Erythroblast (primary cell): ENCODE measurements at regions not wholly inside any gene's neighbourhood (a gene's known extent, or its start where the extent isn't known, plus 50 kb on each side); places are given as distances from the start of the nearest gene placed in this dataset.
"Not testable (repeated sequence)": the region's sequence is repeated elsewhere in the genome, so short reads cannot be mapped to it uniquely, and the experiment has no call there.

Experiments used
- DNase-seq, 2 experiments: peaks; one replicate each; lab custom pipeline; 2025; lab: John Stamatoyannopoulos, UW
- GATA1 ChIP-seq: IDR thresholded peaks from 2 replicates; pipeline ENCODE4 v1.6.1; 2011; ENCODE audit warnings: low read depth, mild to moderate bottlenecking, control low read depth, low read length, moderate library complexity
- POLR2A ChIP-seq: IDR thresholded peaks from 2 replicates; pipeline ENCODE4 v1.6.1; 2011; ENCODE audit warnings: mild to moderate bottlenecking, low read length

DNA sequence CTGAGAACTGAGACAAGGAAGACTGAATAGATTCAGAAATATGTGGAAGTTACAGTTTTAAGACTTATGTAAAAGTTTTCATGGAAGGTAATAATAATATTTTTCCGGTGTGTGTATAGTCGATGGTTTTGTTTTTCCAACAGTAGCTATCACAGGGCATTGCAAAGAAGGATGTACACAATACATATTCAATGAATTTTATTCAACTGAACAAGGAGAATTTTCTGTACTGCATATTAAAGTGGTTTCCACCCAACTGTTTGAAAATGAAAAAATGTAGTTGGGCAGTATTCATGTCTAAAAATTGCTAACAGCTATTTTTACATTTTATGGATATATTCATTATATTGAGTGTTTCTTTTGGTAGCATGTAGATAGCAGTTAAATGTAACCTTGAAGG, 350.3 kb upstream of the ATP10A start:
- DNase-seq: no peak
- no peak for TF ChIP-seq POLR2A
- TF ChIP-seq GATA1: no peak

DNA sequence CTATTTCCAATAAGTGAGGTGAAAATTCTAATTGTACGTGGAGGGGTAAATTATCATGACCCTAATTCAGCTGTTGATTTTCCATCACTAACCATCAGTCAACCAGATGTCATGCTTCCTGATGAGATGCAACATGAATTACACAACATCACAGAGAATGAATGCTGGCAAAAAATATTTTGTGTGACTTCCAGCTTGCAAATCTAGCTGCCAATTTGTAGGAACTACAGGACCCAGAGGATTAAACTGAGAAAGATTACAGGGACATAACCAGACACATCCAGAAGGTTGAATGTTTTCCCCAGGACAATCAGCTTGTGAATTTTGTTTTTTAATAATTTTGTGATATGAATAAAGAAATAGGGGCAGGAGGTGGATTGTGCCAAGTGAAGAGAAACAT, 349.0 kb upstream of the ATP10A start:
- TF ChIP-seq GATA1: no peak
- no peak for TF ChIP-seq POLR2A

DNA sequence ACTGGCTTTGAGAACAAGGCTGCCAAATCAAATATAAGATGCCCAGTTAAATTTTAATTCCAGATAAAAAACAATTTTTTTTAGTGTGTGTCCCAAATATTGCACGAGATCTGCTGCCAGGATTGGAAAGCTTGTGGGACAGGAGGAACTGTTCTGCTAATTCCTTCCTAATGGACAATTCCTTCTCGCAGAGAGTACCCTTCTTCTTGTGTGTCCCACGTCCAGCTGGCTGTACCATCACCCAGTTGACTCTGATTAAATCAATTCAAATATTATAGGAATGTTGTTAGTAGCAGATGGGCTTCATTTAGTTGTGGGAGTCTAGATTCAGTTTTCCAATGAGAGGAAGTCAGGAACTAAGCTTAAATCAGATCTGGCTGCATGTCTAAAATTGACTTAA, 347.9 kb upstream of the ATP10A start:
- TF ChIP-seq GATA1: no peak
- no peak for TF ChIP-seq POLR2A
- no peak for DNase-seq

More for the DNA sequence above, 349.0 kb upstream of the ATP10A start:
- DNase-seq: no peak

DNA sequence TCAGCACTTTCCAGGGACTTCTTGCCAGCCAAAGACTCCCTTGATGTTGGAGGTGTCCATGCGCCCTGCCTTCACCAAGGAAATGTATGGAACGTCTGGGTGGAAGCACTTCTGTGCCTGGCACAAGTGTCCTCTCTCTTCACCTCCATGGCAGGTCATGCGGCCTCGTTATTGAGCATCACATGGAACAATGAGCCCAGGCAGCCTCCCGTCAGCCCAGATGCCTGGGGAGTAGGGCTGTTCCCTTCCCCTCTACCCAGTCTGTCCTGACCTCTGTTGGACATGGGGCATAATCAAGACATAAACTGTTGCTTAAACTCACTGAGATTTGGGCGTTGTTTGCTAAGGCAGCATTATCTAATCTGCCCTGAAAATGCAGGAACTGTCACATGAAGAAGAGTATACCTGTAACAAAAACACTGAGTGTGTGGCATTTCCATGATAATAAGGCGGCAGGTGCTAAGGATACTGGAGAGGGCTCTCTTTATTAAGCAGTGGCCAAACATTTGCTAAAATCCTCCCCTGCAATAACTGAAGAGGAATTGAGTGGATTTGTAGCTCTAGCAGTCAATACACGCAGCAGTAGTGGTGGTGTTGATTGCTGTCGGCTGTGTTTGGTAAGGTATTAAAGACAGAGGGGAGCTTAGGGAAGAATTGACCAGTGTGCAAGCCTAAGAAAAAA, 338.2 kb upstream of the ATP10A start:
- no peak for DNase-seq
- TF ChIP-seq POLR2A (no peak), GATA1 (no peak)

DNA sequence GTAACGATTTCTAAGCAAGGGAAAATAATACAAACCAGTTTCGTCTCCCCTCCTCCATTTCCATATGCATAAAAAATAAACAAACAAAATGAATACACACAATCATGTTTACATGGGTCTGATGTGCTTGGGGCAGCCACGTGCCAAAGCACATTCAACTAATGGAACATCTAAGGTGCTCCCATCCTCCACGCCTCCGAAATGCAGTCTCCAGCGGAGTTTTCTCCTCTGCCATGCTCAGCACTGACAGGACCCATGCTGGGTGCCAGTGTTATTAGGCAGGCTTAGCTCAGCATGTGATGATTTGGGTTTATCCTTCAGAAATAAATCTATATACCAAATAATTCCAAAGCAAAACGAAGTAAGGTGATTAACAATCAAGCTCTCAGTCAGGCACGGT, 337.3 kb upstream of the ATP10A start:
- TF ChIP-seq GATA1: no peak
- no peak for TF ChIP-seq POLR2A
- no peak for DNase-seq

DNA sequence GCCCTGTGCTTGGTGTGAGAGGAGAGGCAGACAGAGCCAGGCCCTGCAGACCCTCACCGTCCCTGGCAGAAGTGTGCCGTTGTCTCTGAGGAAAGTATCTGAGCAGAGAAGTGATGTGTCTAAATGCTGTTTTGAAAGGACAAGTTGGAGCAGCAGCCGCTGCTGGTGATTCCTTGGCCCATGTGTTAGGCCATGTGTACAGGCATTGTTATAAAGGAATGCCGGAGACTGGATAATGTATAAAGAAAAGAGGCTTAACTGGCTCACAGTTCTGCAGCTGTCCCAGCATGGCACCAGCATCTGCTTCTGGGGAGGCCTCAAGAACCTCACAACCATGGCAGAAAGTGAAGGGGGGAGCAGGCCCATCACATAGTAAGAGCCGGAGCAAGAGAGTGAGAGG, 334.6 kb upstream of the ATP10A start:
- DNase-seq: no peak
- no peak for TF ChIP-seq GATA1
- no peak for TF ChIP-seq POLR2A

DNA sequence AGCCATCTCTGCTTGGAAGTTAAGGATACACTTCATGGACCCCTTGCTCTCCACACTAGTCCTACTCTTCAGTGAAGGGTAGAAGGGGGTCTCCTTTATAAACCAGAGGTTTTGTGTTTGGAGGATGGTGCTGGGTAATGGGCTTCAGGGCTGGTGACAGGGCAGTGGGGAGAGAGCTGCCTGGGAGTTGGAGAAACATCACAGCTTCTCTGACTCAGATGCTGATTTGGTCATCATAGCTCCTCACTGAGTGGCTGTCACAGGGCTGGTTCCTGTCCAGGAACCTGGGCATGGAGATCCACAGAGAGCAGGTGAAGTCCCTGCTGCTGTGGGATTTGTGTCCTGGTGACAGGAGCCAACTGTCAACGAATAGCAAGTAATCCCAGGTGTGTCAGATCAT, 333.9 kb upstream of the ATP10A start:
- no peak for DNase-seq
- TF ChIP-seq GATA1 (no peak), POLR2A (no peak)

DNA sequence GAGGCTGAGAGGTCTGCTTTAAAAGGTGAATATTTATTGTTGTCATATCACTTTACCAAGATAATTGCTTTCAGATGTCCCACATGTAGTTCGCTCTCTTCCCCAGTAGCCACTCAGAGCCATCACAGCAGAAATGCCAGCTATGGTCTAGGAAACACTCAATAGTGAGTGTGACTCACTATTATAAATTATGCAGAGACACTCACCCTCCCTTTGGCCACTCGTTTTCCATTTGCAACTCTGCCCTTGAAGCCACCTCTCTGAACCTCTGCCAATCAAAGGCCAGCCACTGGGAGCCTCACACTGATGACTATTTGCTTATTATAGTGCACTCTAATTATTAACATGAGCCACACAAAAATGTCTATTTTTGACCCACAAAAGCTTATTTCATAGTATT, 328.1 kb upstream of the ATP10A start:
- DNase-seq: no peak
- no peak for TF ChIP-seq GATA1
- no peak for TF ChIP-seq POLR2A

DNA sequence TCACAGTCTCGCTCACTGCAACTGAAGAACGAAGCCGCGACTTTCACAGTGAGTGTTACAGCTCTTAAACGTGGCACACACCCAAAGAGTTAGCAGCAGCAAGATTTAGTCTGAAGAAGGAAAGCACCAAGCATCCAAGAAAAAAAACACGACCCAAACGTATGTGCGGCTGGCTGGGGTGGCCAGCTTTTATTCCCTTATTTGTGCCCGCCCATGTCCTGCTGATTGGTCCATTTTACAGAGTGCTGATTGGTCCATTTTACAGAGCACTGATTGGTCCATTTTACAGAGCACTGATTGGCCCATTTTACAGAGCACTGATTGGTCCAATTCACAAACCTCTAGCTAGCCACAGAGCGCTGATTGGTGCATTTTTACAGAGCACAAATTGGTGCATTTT, 323.0 kb upstream of the ATP10A start:
- not testable (repeated sequence) for DNase-seq

DNA sequence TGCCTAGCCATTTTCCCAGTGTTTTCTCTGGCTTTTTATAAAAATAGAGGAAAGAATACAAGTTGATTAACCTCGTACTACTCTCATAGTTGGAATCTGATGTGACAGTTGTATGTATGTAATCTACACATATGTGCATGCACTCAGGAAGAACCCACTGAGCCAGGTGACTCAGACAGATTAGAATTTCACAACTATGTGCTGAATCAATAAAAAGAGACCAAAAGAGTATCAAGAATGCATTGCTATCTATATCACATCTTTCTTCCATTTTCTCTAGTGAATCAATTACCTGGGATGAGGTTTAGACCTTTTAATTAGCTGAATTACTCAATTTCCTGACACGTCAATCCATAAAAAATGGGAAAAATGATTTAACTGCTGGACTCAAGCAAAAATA, 319.3 kb upstream of the ATP10A start:
- no peak for DNase-seq
- TF ChIP-seq POLR2A: no peak
- no peak for TF ChIP-seq GATA1

DNA sequence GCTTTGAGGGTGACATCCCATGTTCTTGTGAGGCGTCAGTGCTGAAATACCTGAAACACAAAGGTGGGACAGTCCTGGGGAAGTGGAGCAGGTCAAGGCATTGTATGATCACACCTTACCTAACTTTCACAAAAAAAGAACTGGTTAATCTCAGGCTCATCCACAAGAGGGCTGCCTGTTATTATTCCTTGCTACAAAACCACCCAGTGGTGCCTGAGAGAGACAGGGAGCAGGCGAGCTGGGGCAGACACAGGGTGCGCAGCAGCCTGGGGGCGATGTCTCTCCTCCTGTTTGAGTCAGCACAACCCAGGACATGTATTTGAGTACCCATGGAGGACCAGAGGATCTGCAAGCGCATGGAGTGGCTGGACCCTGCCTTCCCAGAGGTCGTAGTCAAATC, 316.8 kb upstream of the ATP10A start:
- TF ChIP-seq POLR2A (no peak), GATA1 (no peak)
- DNase-seq: no peak

DNA sequence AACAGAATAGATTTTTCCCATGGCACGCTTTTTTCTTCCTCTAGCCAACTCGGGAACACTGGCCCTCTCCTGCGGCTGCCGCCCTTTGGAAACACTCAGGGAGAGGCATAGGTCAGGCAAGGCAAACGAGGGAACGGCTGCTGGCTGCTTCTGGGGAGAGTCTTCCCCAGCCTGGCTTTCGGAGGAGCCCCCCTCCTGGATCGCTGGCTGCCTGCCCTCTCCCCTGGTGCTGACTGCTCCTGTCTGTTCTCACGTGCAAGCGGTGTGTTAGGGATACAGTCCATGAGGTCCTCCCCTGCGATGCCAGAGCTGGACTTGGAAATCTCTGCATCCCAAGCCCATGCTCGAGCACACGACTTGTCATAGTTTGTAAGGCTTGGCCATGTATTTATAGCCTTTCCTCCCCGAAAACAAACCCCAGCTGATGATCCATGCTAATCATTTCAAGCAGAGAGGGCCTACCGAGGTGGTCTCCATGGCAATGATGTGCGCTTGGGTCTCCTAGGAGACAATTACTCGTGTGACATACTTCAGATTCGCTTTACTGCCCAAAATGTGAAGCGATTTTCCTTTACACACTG, 315.6 kb upstream of the ATP10A start:
- TF ChIP-seq POLR2A (no peak), GATA1 (no peak)
- DNase-seq: no peak

DNA sequence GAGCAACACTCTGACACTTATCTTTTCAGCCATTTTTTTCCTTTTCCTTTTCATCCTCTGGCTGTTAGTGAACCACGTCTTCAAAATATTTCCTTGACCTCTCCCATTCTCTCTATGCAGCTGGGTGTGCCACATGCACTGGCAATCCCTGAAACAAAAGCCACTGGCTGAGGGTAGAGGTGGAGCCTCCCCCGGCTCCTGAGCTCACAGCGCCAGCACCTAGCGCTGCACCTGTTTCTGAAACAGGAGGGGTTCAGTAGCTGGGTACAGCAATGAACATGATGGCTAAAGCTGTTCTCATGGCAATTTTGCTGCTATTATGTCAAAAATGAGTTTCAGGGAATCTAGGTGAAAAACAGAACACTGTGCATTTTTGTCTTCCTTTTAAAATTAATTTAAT, 314.7 kb upstream of the ATP10A start:
- no peak for DNase-seq
- TF ChIP-seq GATA1: no peak
- no peak for TF ChIP-seq POLR2A

DNA sequence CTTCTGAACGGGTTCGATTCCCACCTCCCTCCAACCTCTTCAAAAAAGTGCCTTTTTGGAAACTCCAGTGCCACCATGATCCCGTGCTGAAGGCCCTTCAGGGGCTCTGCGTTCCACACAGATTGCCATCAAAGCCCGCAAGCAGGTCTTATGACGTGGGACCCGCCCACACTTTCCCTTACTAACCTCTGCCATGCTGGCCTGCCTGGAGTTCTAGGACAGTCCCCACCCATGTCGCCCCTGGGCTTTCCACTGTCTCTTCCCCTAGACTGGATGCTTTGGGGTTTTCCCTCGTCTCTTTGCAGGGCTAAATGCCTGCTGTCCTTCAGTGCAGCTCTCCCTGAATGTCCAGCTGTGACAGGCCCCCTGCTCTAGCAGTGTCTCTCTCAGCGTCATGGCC, 313.7 kb upstream of the ATP10A start:
- no peak for TF ChIP-seq GATA1
- no peak for TF ChIP-seq POLR2A
- DNase-seq: no peak

DNA sequence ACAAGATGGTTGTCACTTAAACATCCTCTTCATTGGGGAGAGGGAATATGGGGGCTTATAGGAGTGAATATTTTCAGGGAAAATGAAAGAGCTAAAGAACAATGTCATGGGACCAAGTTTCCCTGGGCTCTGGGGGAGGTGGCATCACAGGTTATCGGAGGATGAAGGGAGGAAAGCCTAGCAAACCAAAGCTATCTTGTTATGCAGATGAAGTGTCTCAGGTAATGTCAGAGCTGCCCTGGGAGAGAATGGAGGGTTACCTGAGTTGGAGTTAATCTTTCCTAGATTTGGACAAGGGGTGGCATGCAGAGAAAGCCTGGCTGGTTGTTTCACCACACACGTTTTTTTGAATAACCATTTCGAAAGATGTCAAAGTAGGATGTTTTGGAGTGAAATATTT, 308.1 kb upstream of the ATP10A start:
- TF ChIP-seq POLR2A (no peak), GATA1 (no peak)
- DNase-seq: no peak
